ENCODE measurements at regions not wholly inside any gene's neighbourhood (a gene's known extent, or its start where the extent isn't known, plus 50 kb on each side); places are given as distances from the start of the nearest gene placed in this dataset.

- Mint-ChIP-seq H3K27me3 (ENCODE audit: low read depth) (no peaks in the 10 kb centered on the region), H3K36me3 (ENCODE audit: low read depth) (no peaks in the 10 kb centered on the region), H3K9me3 (no peaks in the 10 kb centered on the region), H3K4me1 (no peaks in the 10 kb centered on the region), H3K4me3 (no peak overlapping the region), H3K27ac (no peak overlapping the region)
- no peak for TF ChIP-seq CTCF (IDR thresholded peaks at IDR 0.05; ENCODE audit: unreplicated experiment in 3 of 3)
Measured at GRCh38 chr6:71733970-71734899, 152.1 kb upstream of the RIMS1 start.

- Mint-ChIP-seq H3K9me3 (no peaks in the 10 kb centered on the region), H3K27ac (no peak overlapping the region), H3K4me1 (no peaks in the 10 kb centered on the region), H3K36me3 (ENCODE audit: low read depth) (no peaks in the 10 kb centered on the region), H3K4me3 (no peak overlapping the region), H3K27me3 (ENCODE audit: low read depth) (no peaks in the 10 kb centered on the region)
- TF ChIP-seq CTCF (IDR thresholded peaks at IDR 0.05; ENCODE audit: unreplicated experiment in 3 of 3): no peak
Measured at GRCh38 chr6:71737953-71738352, 148.4 kb upstream of the RIMS1 start.

- H3K4me1 Mint-ChIP-seq: no peaks in the 10 kb centered on the region
- H3K9me3 Mint-ChIP-seq: no peaks in the 10 kb centered on the region
- no peaks in the 10 kb centered on the region for H3K27me3 Mint-ChIP-seq (ENCODE audit: low read depth)
- no peak for TF ChIP-seq CTCF (IDR thresholded peaks at IDR 0.05; ENCODE audit: unreplicated experiment in 3 of 3)
- no peak overlapping the region for H3K4me3 Mint-ChIP-seq
- no peaks in the 10 kb centered on the region for H3K36me3 Mint-ChIP-seq (ENCODE audit: low read depth)
- H3K27ac Mint-ChIP-seq: no peak overlapping the region
Measured at GRCh38 chr6:71745525-71745924, 140.8 kb upstream of the RIMS1 start.

- H3K27me3 Mint-ChIP-seq (ENCODE audit: low read depth): no peaks in the 10 kb centered on the region
- peak overlapping the region in 2 of 3 experiments; percentile 34 to 56 for H3K27ac Mint-ChIP-seq
- no peaks in the 10 kb centered on the region for H3K9me3 Mint-ChIP-seq
- no peak for TF ChIP-seq CTCF (IDR thresholded peaks at IDR 0.05; ENCODE audit: unreplicated experiment in 3 of 3)
- H3K4me3 Mint-ChIP-seq: no peak overlapping the region
- no peaks in the 10 kb centered on the region for H3K4me1 Mint-ChIP-seq
- no peaks in the 10 kb centered on the region for H3K36me3 Mint-ChIP-seq (ENCODE audit: low read depth)
Measured at GRCh38 chr6:71766146-71766760, 120.1 kb upstream of the RIMS1 start.

- H3K27ac Mint-ChIP-seq: peak overlapping the region in 1 of 3 experiments; percentile 56
Measured at GRCh38 chr6:71766796-71767195, 119.6 kb upstream of the RIMS1 start.

More at GRCh38 chr6:71766796-71767195, 119.6 kb upstream of the RIMS1 start:
- H3K36me3 Mint-ChIP-seq (ENCODE audit: low read depth): no peaks in the 10 kb centered on the region
- H3K4me3 Mint-ChIP-seq: no peak overlapping the region
- no peaks in the 10 kb centered on the region for H3K9me3 Mint-ChIP-seq
- H3K27me3 Mint-ChIP-seq (ENCODE audit: low read depth): no peaks in the 10 kb centered on the region
- H3K4me1 Mint-ChIP-seq: no peaks in the 10 kb centered on the region
- TF ChIP-seq CTCF (IDR thresholded peaks at IDR 0.05; ENCODE audit: unreplicated experiment in 3 of 3): no peak
